NCI-H128 (cell line): ENCODE measurements at regions not wholly inside any gene's neighbourhood (a gene's known extent, or its start where the extent isn't known, plus 50 kb on each side); places are given as distances from the start of the nearest gene placed in this dataset.
A peak's percentile ranks its signal among the peaks of the same experiment; 100 is the strongest.

ENCODE experiments used
- DNase-seq: peaks from one replicate; lab custom pipeline; 2025; ENCODE audit not compliant: unreplicated experiment; lab: John Stamatoyannopoulos, UW

GRCh38 chr12:125473501-125473900 is 408.3 kb downstream of the AACS start:
- DNase-seq = no peak

- no peak for DNase-seq
These were observed 422.1 kb downstream of the AACS start for GRCh38 chr12:125487336-125487735.

GRCh38 chr12:125491553-125491952 is 426.3 kb downstream of the AACS start:
- DNase-seq = no peak

GRCh38 chr12:125492354-125493270 is 427.4 kb downstream of the AACS start:
- DNase-seq = no peak

GRCh38 chr12:125493704-125494308 is 428.6 kb downstream of the AACS start:
- DNase-seq = no peak

- no peak for DNase-seq
These were observed 437.9 kb downstream of the AACS start for GRCh38 chr12:125503128-125503527.

- DNase-seq = no peak
These were observed 444.0 kb downstream of the AACS start for GRCh38 chr12:125509195-125509594.

- no peak for DNase-seq
These were observed 447.5 kb downstream of the AACS start for GRCh38 chr12:125512541-125513298.

- DNase-seq = no peak
These were observed 450.7 kb downstream of the AACS start for GRCh38 chr12:125515887-125516286.

- no peak for DNase-seq
These were observed 452.8 kb downstream of the AACS start for GRCh38 chr12:125518074-125518473.

GRCh38 chr12:125519026-125519651 is 453.9 kb downstream of the AACS start:
- DNase-seq = no peak

GRCh38 chr12:125525879-125526278 is 460.6 kb downstream of the AACS start:
- DNase-seq = no peak

- DNase-seq = no peak
These were observed 463.0 kb downstream of the AACS start for GRCh38 chr12:125528281-125528680.

- no peak for DNase-seq
These were observed 465.0 kb downstream of the AACS start for GRCh38 chr12:125530201-125530600.

GRCh38 chr12:125530876-125531275 is 465.6 kb downstream of the AACS start:
- no peak for DNase-seq

- no peak for DNase-seq
These were observed 466.3 kb downstream of the AACS start for GRCh38 chr12:125531574-125531973.

GRCh38 chr12:125533434-125534029 is 468.3 kb downstream of the AACS start:
- DNase-seq = peak; percentile 16

- no peak for DNase-seq
These were observed 473.4 kb downstream of the AACS start for GRCh38 chr12:125538401-125539199.

GRCh38 chr12:125540580-125541204 is 475.5 kb downstream of the AACS start:
- no peak for DNase-seq

GRCh38 chr12:125544960-125545359 is 479.7 kb downstream of the AACS start:
- no peak for DNase-seq
